ENCODE measurements at regions not wholly inside any gene's neighbourhood (a gene's known extent, or its start where the extent isn't known, plus 50 kb on each side); places are given as distances from the start of the nearest gene placed in this dataset.
"Not testable (repeated sequence)": the region's sequence is repeated elsewhere in the genome, so short reads cannot be mapped to it uniquely, and the experiment has no call there.

- DNase-seq, result no peak
Measured at GRCh38 chr15:58357529-58358476, 74.0 kb upstream of the LIPC start.

- no peak for DNase-seq
Measured at GRCh38 chr15:58360421-58361090, 71.2 kb upstream of the LIPC start.

- no peak for DNase-seq
Measured at GRCh38 chr15:58361273-58361759, 70.5 kb upstream of the LIPC start.

GRCh38 chr15:58362262-58362922, 69.4 kb upstream of the LIPC start:
- DNase-seq, result no peak

- DNase-seq, result not testable (repeated sequence)
Measured at GRCh38 chr15:58363118-58363517, 68.7 kb upstream of the LIPC start.

- DNase-seq, result not testable (repeated sequence)
Measured at GRCh38 chr15:58363673-58364072, 68.1 kb upstream of the LIPC start.

- not testable (repeated sequence) for DNase-seq
Measured at GRCh38 chr15:58365098-58365497, 66.7 kb upstream of the LIPC start.

- no peak for DNase-seq
Measured at GRCh38 chr15:58369261-58369701, 62.5 kb upstream of the LIPC start.

GRCh38 chr15:58369956-58370355, 61.8 kb upstream of the LIPC start:
- DNase-seq, result no peak

- no peak for DNase-seq
Measured at GRCh38 chr15:58374147-58374546, 57.6 kb upstream of the LIPC start.

GRCh38 chr15:58377193-58377592, 54.6 kb upstream of the LIPC start:
- no peak for DNase-seq

- no peak for DNase-seq
Measured at GRCh38 chr15:58378241-58379085, 53.3 kb upstream of the LIPC start.

GRCh38 chr15:58379454-58379853, 52.3 kb upstream of the LIPC start:
- not testable (repeated sequence) for DNase-seq

GRCh38 chr15:58380280-58380945, 51.4 kb upstream of the LIPC start:
- no peak for DNase-seq

- DNase-seq, result no peak
Measured at GRCh38 chr15:58381697-58382096, 50.1 kb upstream of the LIPC start.
